HFFc6 (cell line): ENCODE measurements at regions not wholly inside any gene's neighbourhood (a gene's known extent, or its start where the extent isn't known, plus 50 kb on each side); places are given as distances from the start of the nearest gene placed in this dataset.
"Not testable (repeated sequence)": the region's sequence is repeated elsewhere in the genome, so short reads cannot be mapped to it uniquely, and the experiment has no call there.

Source experiments
- DNase-seq: peaks from one replicate; pipeline ENCODE4 v3.0.0-alpha.2; 2018
- H3K27ac Mint-ChIP-seq: 2 replicates; pipeline ENCODE4 v1.8.0; 2020; ENCODE audit warnings: mild to moderate bottlenecking, mixed read lengths
- H3K27me3 Mint-ChIP-seq: 2 replicates; pipeline ENCODE4 v1.8.0; 2021; ENCODE audit warnings: mild to moderate bottlenecking, moderate library complexity, mixed read lengths; ENCODE audit not compliant: insufficient read depth
- H3K36me3 Mint-ChIP-seq: 2 replicates; pipeline ENCODE4 v1.8.0; 2021; ENCODE audit warnings: low read depth, mixed read lengths
- H3K4me1 Mint-ChIP-seq: 2 replicates; pipeline ENCODE4 v1.8.0; 2020; ENCODE audit warnings: low read depth, mixed read lengths
- H3K4me3 Mint-ChIP-seq: 2 replicates; pipeline ENCODE4 v1.8.0; 2020; ENCODE audit warnings: mild to moderate bottlenecking, moderate library complexity, mixed read lengths
- H3K9me3 Mint-ChIP-seq: 2 replicates; pipeline ENCODE4 v1.8.0; 2020; ENCODE audit warnings: mild to moderate bottlenecking, mixed read lengths
- TF ChIP-seq, protein P1 (sequence below): fragments of 200-600 bp; sonication (generic); IDR thresholded peaks from 2 replicates; pipeline ENCODE4 v1.5.0; 2021; ENCODE audit warnings: antibody characterized with exemption, mild to moderate bottlenecking

DNA sequence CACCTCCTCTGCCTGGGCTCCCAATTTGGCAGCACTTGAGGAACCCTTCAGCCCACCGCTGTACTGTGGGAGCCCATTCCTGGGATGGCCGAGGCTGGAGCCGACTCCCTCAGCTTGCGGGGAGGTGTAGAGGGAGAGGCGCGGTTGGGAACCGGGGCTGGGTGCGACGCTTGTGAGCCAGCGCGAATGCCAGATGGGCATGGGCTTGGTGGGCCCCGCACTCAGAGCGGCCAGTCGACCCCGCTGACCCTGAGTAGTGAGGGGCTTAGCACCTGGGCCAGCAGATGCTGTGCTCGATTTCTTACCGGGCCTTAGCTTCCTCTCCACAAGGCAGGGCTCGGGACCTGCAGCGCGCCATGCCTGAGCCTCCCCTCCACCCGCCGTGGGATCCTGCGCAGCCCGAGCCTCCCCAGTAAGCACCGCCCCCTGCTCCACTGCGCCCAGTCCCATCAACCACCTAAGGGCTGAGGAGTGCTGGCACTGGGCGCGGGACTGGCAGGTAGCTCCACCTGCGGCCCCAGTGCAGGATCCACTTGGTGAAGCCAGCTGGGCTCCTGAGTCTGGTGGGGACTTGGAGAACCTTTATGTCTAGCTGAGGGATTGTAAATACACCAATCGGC, 58.3 kb upstream of the DEFB108B start:
- TF ChIP-seq, protein P1, sequence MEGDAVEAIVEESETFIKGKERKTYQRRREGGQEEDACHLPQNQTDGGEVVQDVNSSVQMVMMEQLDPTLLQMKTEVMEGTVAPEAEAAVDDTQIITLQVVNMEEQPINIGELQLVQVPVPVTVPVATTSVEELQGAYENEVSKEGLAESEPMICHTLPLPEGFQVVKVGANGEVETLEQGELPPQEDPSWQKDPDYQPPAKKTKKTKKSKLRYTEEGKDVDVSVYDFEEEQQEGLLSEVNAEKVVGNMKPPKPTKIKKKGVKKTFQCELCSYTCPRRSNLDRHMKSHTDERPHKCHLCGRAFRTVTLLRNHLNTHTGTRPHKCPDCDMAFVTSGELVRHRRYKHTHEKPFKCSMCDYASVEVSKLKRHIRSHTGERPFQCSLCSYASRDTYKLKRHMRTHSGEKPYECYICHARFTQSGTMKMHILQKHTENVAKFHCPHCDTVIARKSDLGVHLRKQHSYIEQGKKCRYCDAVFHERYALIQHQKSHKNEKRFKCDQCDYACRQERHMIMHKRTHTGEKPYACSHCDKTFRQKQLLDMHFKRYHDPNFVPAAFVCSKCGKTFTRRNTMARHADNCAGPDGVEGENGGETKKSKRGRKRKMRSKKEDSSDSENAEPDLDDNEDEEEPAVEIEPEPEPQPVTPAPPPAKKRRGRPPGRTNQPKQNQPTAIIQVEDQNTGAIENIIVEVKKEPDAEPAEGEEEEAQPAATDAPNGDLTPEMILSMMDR, result no peak
- Mint-ChIP-seq H3K9me3 (no peaks in the 10 kb centered on the region), H3K27me3 (peaks cover 15% of the 10 kb centered on the region), H3K4me3 (no peak overlapping the region), H3K36me3 (no peaks in the 10 kb centered on the region), H3K27ac (no peak overlapping the region), H3K4me1 (no peaks in the 10 kb centered on the region)
- DNase-seq, result no peak

DNA sequence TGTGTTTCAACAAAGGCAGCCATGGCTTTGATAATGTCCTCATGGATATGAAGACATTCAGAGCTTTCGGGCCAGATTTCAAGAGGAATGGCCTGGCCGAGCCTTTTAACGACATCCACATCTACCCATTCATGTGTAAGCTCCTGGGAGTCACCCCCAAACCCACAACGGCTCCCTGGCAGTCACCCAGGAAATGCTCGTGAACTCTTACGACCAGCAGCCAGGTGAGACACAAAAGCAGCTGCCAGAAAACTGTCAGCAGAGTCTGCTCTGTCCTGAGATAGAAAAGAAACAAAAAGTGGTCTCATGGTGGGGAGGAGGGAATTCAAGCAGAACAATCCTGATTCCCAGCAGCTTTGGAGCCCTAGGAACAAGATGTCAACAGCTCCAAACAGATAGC, 52.9 kb upstream of the DEFB108B start:
- H3K4me3 Mint-ChIP-seq, H3K27ac Mint-ChIP-seq, H3K9me3 Mint-ChIP-seq, DNase-seq, H3K36me3 Mint-ChIP-seq: not testable (repeated sequence)
- H3K27me3 Mint-ChIP-seq, result peaks cover 11% of the 10 kb centered on the region
- peaks cover 27% of the 10 kb centered on the region for H3K4me1 Mint-ChIP-seq

DNA sequence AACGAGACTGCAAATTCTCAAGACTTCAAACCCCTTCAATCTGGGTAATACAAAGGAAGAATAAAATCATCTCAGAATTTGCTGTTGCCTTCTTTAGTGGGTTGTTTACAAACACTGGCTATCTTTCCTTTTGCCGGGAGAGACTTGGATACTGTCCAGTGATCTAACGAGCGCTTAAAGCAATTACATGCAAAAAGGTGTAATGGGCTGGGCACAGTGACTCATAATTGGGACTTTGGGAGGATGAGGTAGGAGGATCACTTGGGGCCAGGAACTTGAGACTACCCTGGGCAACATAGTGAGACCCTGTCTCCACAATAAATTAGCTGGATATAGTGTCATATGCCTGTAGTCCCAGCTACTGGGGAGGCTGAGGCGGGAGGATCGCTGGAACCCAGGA, 52.2 kb upstream of the DEFB108B start:
- H3K27ac Mint-ChIP-seq, H3K4me3 Mint-ChIP-seq, DNase-seq, H3K9me3 Mint-ChIP-seq, H3K36me3 Mint-ChIP-seq: not testable (repeated sequence)
- Mint-ChIP-seq H3K27me3 (peaks cover 10% of the 10 kb centered on the region), H3K4me1 (peaks cover 28% of the 10 kb centered on the region)

DNA sequence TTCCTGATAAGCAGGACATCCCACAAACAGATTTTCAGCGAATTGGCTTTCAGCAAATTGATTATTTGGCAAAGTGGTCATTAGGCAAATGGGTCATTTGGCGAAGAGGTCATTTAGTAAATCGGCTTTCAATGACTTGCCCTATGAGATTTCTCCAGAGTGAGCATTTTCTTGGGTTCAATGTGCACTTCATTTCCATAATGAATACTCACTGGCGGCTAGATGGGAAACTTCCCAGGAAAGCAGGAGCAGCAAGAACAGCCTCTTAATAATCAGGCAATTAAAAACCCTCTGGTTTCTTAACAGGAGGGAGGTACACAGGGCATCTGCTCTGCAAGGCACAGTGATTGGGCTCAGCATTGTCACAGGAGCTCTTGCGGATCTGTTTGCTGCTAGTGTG, 51.5 kb upstream of the DEFB108B start:
- not testable (repeated sequence) for H3K9me3 Mint-ChIP-seq, H3K36me3 Mint-ChIP-seq, H3K4me3 Mint-ChIP-seq, H3K27ac Mint-ChIP-seq, DNase-seq
- Mint-ChIP-seq H3K27me3 (peaks cover 11% of the 10 kb centered on the region), H3K4me1 (peaks cover 33% of the 10 kb centered on the region)

DNA sequence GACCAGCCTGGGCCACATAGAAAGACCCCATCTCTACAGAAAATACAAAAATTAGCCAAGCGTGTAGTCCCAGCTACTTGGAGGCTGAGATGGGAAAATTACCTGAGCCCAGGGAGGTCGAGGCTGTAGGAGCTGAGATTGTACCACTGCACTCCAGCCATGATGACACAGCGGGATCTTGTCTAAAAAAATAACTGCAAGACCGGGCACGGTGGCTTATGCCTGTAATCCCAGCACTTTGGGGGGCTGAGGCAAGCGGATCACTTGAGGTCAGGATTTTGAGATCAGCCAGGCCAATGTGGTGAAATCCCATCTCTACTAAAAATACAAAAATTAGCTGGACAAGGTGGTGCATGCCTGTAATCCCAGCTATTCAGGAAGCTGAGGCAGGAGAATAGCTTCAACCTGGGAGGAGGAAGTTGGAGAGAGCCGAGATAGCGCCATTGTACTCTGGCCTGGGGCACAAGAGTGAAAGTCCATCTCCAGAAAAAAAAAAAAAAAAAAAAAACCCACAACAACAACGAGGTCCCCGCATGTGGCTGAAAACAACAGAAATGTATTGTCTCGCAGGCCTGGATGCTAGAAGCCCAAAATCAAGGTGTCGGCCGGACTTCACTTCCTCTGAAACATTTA, 50.7 kb upstream of the DEFB108B start:
- peaks cover 11% of the 10 kb centered on the region for H3K27me3 Mint-ChIP-seq
- H3K9me3 Mint-ChIP-seq, H3K36me3 Mint-ChIP-seq, H3K27ac Mint-ChIP-seq, H3K4me3 Mint-ChIP-seq, DNase-seq: not testable (repeated sequence)
- peaks cover 33% of the 10 kb centered on the region for H3K4me1 Mint-ChIP-seq

DNA sequence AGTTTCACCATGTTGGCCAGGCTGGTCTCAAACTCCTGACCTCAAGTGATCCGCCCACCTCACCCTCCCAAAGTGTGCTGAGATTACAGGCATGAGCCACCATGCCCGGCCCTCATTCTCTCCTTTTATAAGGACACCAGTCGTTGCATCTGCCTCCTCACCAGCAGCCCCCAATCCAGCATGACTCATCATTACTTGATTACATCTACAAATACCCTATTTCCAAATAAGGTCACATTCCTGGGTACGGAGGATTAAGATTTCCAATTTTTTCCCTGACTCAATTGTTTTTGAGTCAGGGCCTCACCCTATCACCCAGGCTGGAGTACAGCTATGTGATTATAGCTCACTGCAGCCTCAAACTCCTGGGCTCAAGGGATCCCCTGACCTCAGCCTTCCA, 49.8 kb upstream of the DEFB108B start:
- H3K9me3 Mint-ChIP-seq, H3K36me3 Mint-ChIP-seq, H3K27ac Mint-ChIP-seq, H3K4me3 Mint-ChIP-seq: not testable (repeated sequence)
- Mint-ChIP-seq H3K4me1 (peaks cover 37% of the 10 kb centered on the region), H3K27me3 (peaks cover 11% of the 10 kb centered on the region)
- peak; percentile 69 for DNase-seq
